ENCODE measurements at regions not wholly inside any gene's neighbourhood (a gene's known extent, or its start where the extent isn't known, plus 50 kb on each side); places are given as distances from the start of the nearest gene placed in this dataset.

GRCh38 chr4:15182600-15183220, 180.4 kb downstream of the CPEB2 start:
- DNase-seq = no peak
- H3K36me3 ChIP-seq = no peaks in the 10 kb centered on the region
- intact Hi-C loops (cut with DNase I; ENCODE audit: low total_unique reads) = no loop called here
- no peaks in the 10 kb centered on the region for H3K27me3 ChIP-seq
- H3K9me3 ChIP-seq = no peaks in the 10 kb centered on the region
- no peaks in the 10 kb centered on the region for H3K4me1 ChIP-seq
- TF ChIP-seq POLR2AphosphoS5 (IDR thresholded peaks at IDR 0.05) (no peak), POLR2A (IDR thresholded peaks at IDR 0.05) (no peak)
- no peak overlapping the region for H3K27ac ChIP-seq
- no peak overlapping the region for H3K4me3 ChIP-seq
- WGBS, 5 donors = 50 to 76% (median 69%) methylated on average over 3 of the region's 3 CpGs

GRCh38 chr4:15186149-15186548, 183.9 kb downstream of the CPEB2 start:
- H3K4me1 ChIP-seq = no peaks in the 10 kb centered on the region
- no peak overlapping the region for H3K4me3 ChIP-seq
- no peak overlapping the region for H3K27ac ChIP-seq
- no peak for TF ChIP-seq POLR2AphosphoS5 (IDR thresholded peaks at IDR 0.05)
- TF ChIP-seq EP300 (IDR thresholded peaks at IDR 0.05) = no peak
- no peaks in the 10 kb centered on the region for H3K36me3 ChIP-seq
- no peaks in the 10 kb centered on the region for H3K9me3 ChIP-seq
- WGBS, 5 donors = 61 to 66% (median 65%) methylated on average over 5 of the region's 5 CpGs
- DNase-seq = no peak
- intact Hi-C loops (cut with DNase I; ENCODE audit: low total_unique reads) = no loop called here
- no peaks in the 10 kb centered on the region for H3K27me3 ChIP-seq

- H3K4me1 ChIP-seq = no peaks in the 10 kb centered on the region
- H3K36me3 ChIP-seq = no peaks in the 10 kb centered on the region
- no peaks in the 10 kb centered on the region for H3K9me3 ChIP-seq
- TF ChIP-seq CTCF (IDR thresholded peaks at IDR 0.05) (no peak), POLR2AphosphoS5 (IDR thresholded peaks at IDR 0.05) (no peak), EP300 (IDR thresholded peaks at IDR 0.05) (no peak), POLR2A (IDR thresholded peaks at IDR 0.05) (no peak)
- intact Hi-C loops (cut with DNase I; ENCODE audit: low total_unique reads) = no loop called here
- H3K27me3 ChIP-seq = no peaks in the 10 kb centered on the region
- DNase-seq = no peak
- no peak overlapping the region for H3K4me3 ChIP-seq
- H3K27ac ChIP-seq = no peak overlapping the region
Observed at GRCh38 chr4:15186806-15187205, 184.5 kb downstream of the CPEB2 start.

GRCh38 chr4:15188605-15189539, 186.6 kb downstream of the CPEB2 start:
- no peak for DNase-seq
- Histone ChIP-seq H3K9me3 (no peaks in the 10 kb centered on the region), H3K4me3 (no peak overlapping the region), H3K27me3 (no peaks in the 10 kb centered on the region), H3K4me1 (no peaks in the 10 kb centered on the region), H3K36me3 (no peaks in the 10 kb centered on the region), H3K27ac (no peak overlapping the region)
- WGBS, 5 donors = 40 to 64% (median 50%) methylated on average over 3 of the region's 3 CpGs
- intact Hi-C loops (cut with DNase I; ENCODE audit: low total_unique reads) = no loop called here
- TF ChIP-seq EP300 (IDR thresholded peaks at IDR 0.05) = no peak
- TF ChIP-seq POLR2A (IDR thresholded peaks at IDR 0.05) = no peak

GRCh38 chr4:15194520-15194919, 192.2 kb downstream of the CPEB2 start:
- Histone ChIP-seq H3K4me1 (no peaks in the 10 kb centered on the region), H3K27ac (no peak overlapping the region), H3K27me3 (no peaks in the 10 kb centered on the region), H3K4me3 (no peak overlapping the region), H3K9me3 (no peaks in the 10 kb centered on the region), H3K36me3 (no peaks in the 10 kb centered on the region)
- WGBS, 5 donors = 65 to 84% (median 70%) methylated on average over 2 of the region's 2 CpGs
- no peak for TF ChIP-seq POLR2AphosphoS5 (IDR thresholded peaks at IDR 0.05)
- TF ChIP-seq POLR2A (IDR thresholded peaks at IDR 0.05) = no peak
- TF ChIP-seq CTCF (IDR thresholded peaks at IDR 0.05) = no peak
- TF ChIP-seq EP300 (IDR thresholded peaks at IDR 0.05) = no peak
- intact Hi-C loops (cut with DNase I; ENCODE audit: low total_unique reads) = no loop called here
- no peak for DNase-seq
